K562 (cell line): ENCODE measurements at regions not wholly inside any gene's neighbourhood (a gene's known extent, or its start where the extent isn't known, plus 50 kb on each side); places are given as distances from the start of the nearest gene placed in this dataset.

Experiments used
- ATAC-seq: fragments of 200-7000 bp; cut with Tn5 transposase; 3 replicates; pipeline ENCODE4 v1.9.1; 2020; ENCODE audit warnings: moderate library complexity
- BruUV-seq: library from RNA; stranded (reverse); fragments of 400-500 nt; replicated peaks from 2 replicates; lab custom pipeline; 2021; lab: Mats Ljungman, UMichigan
- CTCF ChIA-PET: fragments of 300-600 bp; formaldehyde crosslinking; extraction: SDS; loops from one replicate; lab custom pipeline; 2021; ENCODE audit warnings: low intra/inter-chr PET ratio; lab: Yijun Ruan, JAX
- POLR2A ChIA-PET: fragments of 300-600, 350-650 bp; sonication (Branson Sonifier 250); formaldehyde crosslinking; extraction: SDS; loops from one replicate; lab custom pipeline; 2021; ENCODE audit warnings: antibody characterized with exemption, inconsistent platforms; lab: Yijun Ruan, JAX
- DNase-seq, 4 experiments: peaks; one replicate each; pipeline versions ENCODE4 v3.0.0 to v3.0.0-alpha.2; 2011 to 2018; ENCODE audit warnings: low spot score in 3 of 4, mixed read lengths in 3 of 4; ENCODE audit errors: extremely low read depth in 1 of 4
- FAIRE-seq: peaks from 2 replicates; lab custom pipeline; 2011; peaks lifted over from hg19 to GRCh38; lab: Jason Lieb, UNC
- H2AFZ ChIP-seq: 2 replicates; pipeline ENCODE4 v1.6.0; 2011; ENCODE audit warnings: low read depth, low read length, control low read depth, inconsistent platforms
- H3K27ac ChIP-seq: fragments of 200-600 bp; 3 replicates; pipeline ENCODE4 v1.8.0; 2011; ENCODE audit warnings: low read depth, mild to moderate bottlenecking, control low read depth, inconsistent platforms, low read length, moderate library complexity, mixed read lengths; ENCODE audit errors: extremely low read depth
- H3K27me3 ChIP-seq, 2 experiments: fragments of 300-600 bp in 1 of 2; 2 replicates in 1 of 2; 3 replicates in 1 of 2; pipeline versions ENCODE4 v1.6.0 to v1.8.0; 2011; ENCODE audit warnings: inconsistent platforms in 2 of 2, low read length in 2 of 2, mild to moderate bottlenecking in 1 of 2, mixed read lengths in 1 of 2, moderate library complexity in 1 of 2; ENCODE audit not compliant: control insufficient read depth in 2 of 2, insufficient read depth in 2 of 2
- H3K36me3 ChIP-seq: fragments of 300-600 bp; 3 replicates; pipeline ENCODE4 v1.8.0; 2011; ENCODE audit warnings: mild to moderate bottlenecking, low read length, inconsistent platforms; ENCODE audit not compliant: control insufficient read depth, insufficient read depth
- H3K4me1 ChIP-seq, 2 experiments: fragments of 200-600 bp in 1 of 2; replicated peaks in 1 of 2; 2 replicates in 1 of 2; 3 replicates in 1 of 2; pipeline versions ENCODE4 v1.5.1 to v1.8.0; 2011; ENCODE audit warnings: inconsistent platforms in 2 of 2, low read length in 2 of 2, mild to moderate bottlenecking in 1 of 2, mixed read lengths in 1 of 2, moderate library complexity in 1 of 2; ENCODE audit not compliant: control insufficient read depth in 2 of 2, insufficient read depth in 2 of 2
- H3K4me2 ChIP-seq: 2 replicates; pipeline ENCODE4 v1.6.1; 2011; ENCODE audit warnings: low read length, control low read depth, inconsistent platforms, mixed read lengths; ENCODE audit not compliant: insufficient read depth
- H3K4me3 ChIP-seq: fragments of 200-600 bp; sonication (generic), shearing (Covaris generic); 2 replicates; pipeline ENCODE4 v1.5.1; 2016; ENCODE audit warnings: control low read depth, inconsistent platforms
- H3K79me2 ChIP-seq: fragments of 200-600 bp; 3 replicates; pipeline ENCODE4 v1.8.0; 2011; ENCODE audit warnings: low read length, inconsistent platforms; ENCODE audit not compliant: control insufficient read depth, insufficient read depth
- H3K9ac ChIP-seq, 2 experiments: 2 replicates each; pipeline versions ENCODE4 v1.6.0 to v1.6.1; 2011; ENCODE audit warnings: low read depth in 2 of 2, low read length in 2 of 2, control low read depth in 1 of 2, inconsistent platforms in 1 of 2, mild to moderate bottlenecking in 1 of 2, mixed read lengths in 1 of 2; ENCODE audit not compliant: insufficient read depth in 1 of 2
- H3K9me1 ChIP-seq: one replicate; pipeline ENCODE4 v1.6.0; 2011; ENCODE audit warnings: inconsistent platforms, mild to moderate bottlenecking, low read length, moderate library complexity; ENCODE audit not compliant: control insufficient read depth, insufficient read depth
- H3K9me3 ChIP-seq: replicated peaks from 2 replicates; pipeline ENCODE4 v1.5.1; 2011; ENCODE audit warnings: low read depth, low read length, inconsistent platforms; ENCODE audit not compliant: control insufficient read depth, insufficient read depth
- H4K20me1 ChIP-seq: replicated peaks from 2 replicates; pipeline ENCODE4 v1.6.1; 2011; ENCODE audit warnings: low read length, inconsistent platforms, mixed read lengths; ENCODE audit not compliant: control insufficient read depth, insufficient read depth
- ATF3 ChIP-seq, 2 experiments: fragments of 450-650 bp in 1 of 2; sonication (generic) in 1 of 2; formaldehyde crosslinking in 1 of 2; IDR thresholded peaks in 1 of 2; conservative IDR thresholded peaks in 1 of 2; 2 replicates each; pipeline versions ENCODE4 v1.6.1 to v1.8.1; 2016 to 2023; ENCODE audit warnings: mild to moderate bottlenecking in 2 of 2, moderate library complexity in 2 of 2, inconsistent platforms in 1 of 2, missing genetic modification reagents in 1 of 2
- JUND ChIP-seq, 2 experiments: IDR thresholded peaks; 2 replicates in 1 of 2; 3 replicates in 1 of 2; pipeline ENCODE4 v1.6.1; 2011; ENCODE audit warnings: borderline replicate concordance in 2 of 2, low read depth in 2 of 2, low read length in 2 of 2, improper control_type of control experiment in 1 of 2, missing biosample characterization in 1 of 2, missing genetic modification characterization in 1 of 2, missing genetic modification reagents in 1 of 2
- KLF1 ChIP-seq: fragments of 450-650 bp; IDR thresholded peaks from 2 replicates; pipeline ENCODE4 v1.6.1; 2016; ENCODE audit warnings: missing genetic modification characterization, missing compliant biosample characterization
- MCM3 ChIP-seq: fragments of 450-650 bp; IDR thresholded peaks from 2 replicates; pipeline ENCODE4 v1.6.1; 2016
- NKRF ChIP-seq: fragments of 450-650 bp; IDR thresholded peaks from 2 replicates; pipeline ENCODE4 v1.6.1; 2016; ENCODE audit warnings: borderline replicate concordance
- TAF15 ChIP-seq: fragments of 200-400 bp; formaldehyde crosslinking; IDR thresholded peaks from 2 replicates; pipeline ENCODE4 v1.6.1; 2017; ENCODE audit warnings: mild to moderate bottlenecking, low read depth, low read length, moderate library complexity
- ZKSCAN3 ChIP-seq: fragments of 250-450 bp; sonication (Bioruptor Pico); IDR thresholded peaks from 2 replicates; pipeline ENCODE4 v1.4.0; 2020
- WGBS: fragments of 100-300 bp; shearing (Covaris generic); methylation state at CpG from one replicate; pipeline ENCODE4 v1.1.6; 2016; ENCODE audit warnings: low coverage, mixed read lengths; ENCODE audit not compliant: insufficient coverage; ENCODE audit errors: missing lambda C conversion rate; 5-methylcytosine and 5-hydroxymethylcytosine counted together
- in situ Hi-C: fragments of 300-500 bp; cut with MboI; formaldehyde crosslinking; loops from 4 replicates; pipeline ENCODE4 v1.15.0; 2018; ENCODE audit warnings: inconsistent platforms, mixed read lengths
- intact Hi-C: fragments of 100-400 bp; cut with micrococcal nuclease; formaldehyde crosslinking; loops from 2 replicates; pipeline ENCODE4 v1.14.2; 2022

- Histone ChIP-seq H3K4me2 (no peak overlapping the region), H3K9me1 (no peaks in the 10 kb centered on the region), H3K9ac (no peak overlapping the region), H3K4me1 (no peaks in the 10 kb centered on the region), H3K9me3 (no peaks in the 10 kb centered on the region), H4K20me1 (no peaks in the 10 kb centered on the region), H3K36me3 (no peaks in the 10 kb centered on the region), H3K27ac (no peak overlapping the region), H3K27me3 (no peaks in the 10 kb centered on the region), H3K4me3 (no peak overlapping the region), H2AFZ (no peak overlapping the region), H3K79me2 (no peaks in the 10 kb centered on the region)
- intact Hi-C loops: no loop called here
- in situ Hi-C loops: no loop called here
- 0% methylated on average over 3 of the region's 3 CpGs for WGBS
- no peak for ATAC-seq
- POLR2A ChIA-PET: no interaction called here
- no peak for TF ChIP-seq NKRF
- no peak for TF ChIP-seq TAF15
- no peak for TF ChIP-seq MCM3
- no peak for TF ChIP-seq ZKSCAN3 (CRISPR knock-in tag)
- TF ChIP-seq ATF3 (IDR thresholded peaks at IDR 0.05): no peak
- no peak for TF ChIP-seq ATF3 (CRISPR knock-in tag; conservative IDR thresholded peaks at IDR 0.05)
- TF ChIP-seq KLF1 (tag): no peak
- TF ChIP-seq JUND (IDR thresholded peaks at IDR 0.05; ENCODE audit: borderline replicate concordance, low read depth, low read length): no peak
- no peak for TF ChIP-seq JUND (tag; IDR thresholded peaks at IDR 0.05; ENCODE audit: borderline replicate concordance, low read depth, low read length)
- TF ChIP-seq, all 486 proteins: peak for 0
- no peak for FAIRE-seq
- no peak for DNase-seq
- BruUV-seq: no TSS peak
- CTCF ChIA-PET: no interaction called here
Observed at GRCh38 chr16:49216593-49216992, 65.0 kb downstream of the CBLN1 start.
